H1 (cell line): ENCODE measurements at regions not wholly inside any gene's neighbourhood (a gene's known extent, or its start where the extent isn't known, plus 50 kb on each side); places are given as distances from the start of the nearest gene placed in this dataset.

Experiments
- CBX8 ChIP-seq: fragments of 300-800, 300-1000 bp; sonication (generic); IDR thresholded peaks from 2 replicates; pipeline ENCODE4 v1.7.1; 2016; ENCODE audit warnings: low read depth, low read length, borderline replicate concordance
- CHD1 ChIP-seq: IDR thresholded peaks from 2 replicates; pipeline ENCODE4 v1.6.1; 2012; ENCODE audit warnings: low read depth, low read length, improper control_type of control experiment
- HDAC6 ChIP-seq: IDR thresholded peaks from one replicate; pipeline ENCODE4 v1.7.1; 2012; ENCODE audit warnings: low read depth, mild to moderate bottlenecking, inconsistent platforms, low read length, moderate library complexity
- SP1 ChIP-seq: IDR thresholded peaks from 2 replicates; pipeline ENCODE4 v1.6.1; 2011; ENCODE audit warnings: low read depth, low read length
- SRF ChIP-seq: IDR thresholded peaks from 2 replicates; pipeline ENCODE4 v1.6.1; 2011; ENCODE audit warnings: mild to moderate bottlenecking, low read depth, low read length, moderate library complexity
- TAF7 ChIP-seq: optimal IDR thresholded peaks from 2 replicates; pipeline ENCODE3; 2011; ENCODE audit warnings: low read depth, mild to moderate bottlenecking, inconsistent platforms, low read length, moderate library complexity, borderline replicate concordance
- TEAD4 ChIP-seq: IDR thresholded peaks from 2 replicates; pipeline ENCODE4 v1.6.1; 2012; ENCODE audit warnings: low read depth, low read length, inconsistent platforms, mixed read lengths
- YY1 ChIP-seq: IDR thresholded peaks from 2 replicates; pipeline ENCODE4 v1.6.1; 2011; ENCODE audit warnings: low read depth, mild to moderate bottlenecking, low read length
- TF ChIP-seq, protein P1 (sequence below): fragments of 300-600 bp; sonication (generic); IDR thresholded peaks from 2 replicates; pipeline ENCODE4 v1.7.1; 2012; ENCODE audit warnings: low read length, moderate library complexity, mild to moderate bottlenecking, inconsistent platforms; ENCODE audit not compliant: insufficient replicate concordance

DNA sequence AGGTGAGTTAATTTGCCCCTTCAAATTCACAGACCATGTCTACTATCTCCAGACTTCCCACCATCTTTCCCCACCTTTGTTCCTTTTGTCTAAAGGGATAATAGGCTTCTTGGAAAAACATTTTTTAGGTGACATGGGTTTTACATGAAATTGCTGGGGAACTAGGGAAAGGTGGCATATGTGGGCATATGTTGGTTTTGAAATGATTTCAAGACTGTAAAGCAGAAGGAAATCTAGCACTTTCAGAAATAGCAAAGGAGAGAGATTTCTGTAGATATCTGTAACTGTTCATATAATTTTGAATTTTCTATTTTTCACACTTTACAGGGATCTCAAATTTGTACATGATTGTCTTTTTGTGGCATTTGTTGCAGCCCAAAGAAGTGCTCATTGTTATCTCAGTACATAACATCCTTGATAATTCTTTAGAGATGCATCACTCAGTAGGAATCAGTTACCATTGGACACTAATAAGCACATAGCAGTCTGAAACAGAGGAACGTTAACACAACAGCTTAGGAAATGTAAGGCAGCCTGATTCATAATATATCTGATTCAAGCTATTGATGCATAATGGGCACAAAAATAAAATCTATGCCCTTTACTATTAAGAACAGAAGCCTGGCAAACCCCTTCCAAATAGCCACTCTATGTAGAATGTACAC is 659.7 kb downstream of the CENPC start (continued):
- TF ChIP-seq, protein P1, sequence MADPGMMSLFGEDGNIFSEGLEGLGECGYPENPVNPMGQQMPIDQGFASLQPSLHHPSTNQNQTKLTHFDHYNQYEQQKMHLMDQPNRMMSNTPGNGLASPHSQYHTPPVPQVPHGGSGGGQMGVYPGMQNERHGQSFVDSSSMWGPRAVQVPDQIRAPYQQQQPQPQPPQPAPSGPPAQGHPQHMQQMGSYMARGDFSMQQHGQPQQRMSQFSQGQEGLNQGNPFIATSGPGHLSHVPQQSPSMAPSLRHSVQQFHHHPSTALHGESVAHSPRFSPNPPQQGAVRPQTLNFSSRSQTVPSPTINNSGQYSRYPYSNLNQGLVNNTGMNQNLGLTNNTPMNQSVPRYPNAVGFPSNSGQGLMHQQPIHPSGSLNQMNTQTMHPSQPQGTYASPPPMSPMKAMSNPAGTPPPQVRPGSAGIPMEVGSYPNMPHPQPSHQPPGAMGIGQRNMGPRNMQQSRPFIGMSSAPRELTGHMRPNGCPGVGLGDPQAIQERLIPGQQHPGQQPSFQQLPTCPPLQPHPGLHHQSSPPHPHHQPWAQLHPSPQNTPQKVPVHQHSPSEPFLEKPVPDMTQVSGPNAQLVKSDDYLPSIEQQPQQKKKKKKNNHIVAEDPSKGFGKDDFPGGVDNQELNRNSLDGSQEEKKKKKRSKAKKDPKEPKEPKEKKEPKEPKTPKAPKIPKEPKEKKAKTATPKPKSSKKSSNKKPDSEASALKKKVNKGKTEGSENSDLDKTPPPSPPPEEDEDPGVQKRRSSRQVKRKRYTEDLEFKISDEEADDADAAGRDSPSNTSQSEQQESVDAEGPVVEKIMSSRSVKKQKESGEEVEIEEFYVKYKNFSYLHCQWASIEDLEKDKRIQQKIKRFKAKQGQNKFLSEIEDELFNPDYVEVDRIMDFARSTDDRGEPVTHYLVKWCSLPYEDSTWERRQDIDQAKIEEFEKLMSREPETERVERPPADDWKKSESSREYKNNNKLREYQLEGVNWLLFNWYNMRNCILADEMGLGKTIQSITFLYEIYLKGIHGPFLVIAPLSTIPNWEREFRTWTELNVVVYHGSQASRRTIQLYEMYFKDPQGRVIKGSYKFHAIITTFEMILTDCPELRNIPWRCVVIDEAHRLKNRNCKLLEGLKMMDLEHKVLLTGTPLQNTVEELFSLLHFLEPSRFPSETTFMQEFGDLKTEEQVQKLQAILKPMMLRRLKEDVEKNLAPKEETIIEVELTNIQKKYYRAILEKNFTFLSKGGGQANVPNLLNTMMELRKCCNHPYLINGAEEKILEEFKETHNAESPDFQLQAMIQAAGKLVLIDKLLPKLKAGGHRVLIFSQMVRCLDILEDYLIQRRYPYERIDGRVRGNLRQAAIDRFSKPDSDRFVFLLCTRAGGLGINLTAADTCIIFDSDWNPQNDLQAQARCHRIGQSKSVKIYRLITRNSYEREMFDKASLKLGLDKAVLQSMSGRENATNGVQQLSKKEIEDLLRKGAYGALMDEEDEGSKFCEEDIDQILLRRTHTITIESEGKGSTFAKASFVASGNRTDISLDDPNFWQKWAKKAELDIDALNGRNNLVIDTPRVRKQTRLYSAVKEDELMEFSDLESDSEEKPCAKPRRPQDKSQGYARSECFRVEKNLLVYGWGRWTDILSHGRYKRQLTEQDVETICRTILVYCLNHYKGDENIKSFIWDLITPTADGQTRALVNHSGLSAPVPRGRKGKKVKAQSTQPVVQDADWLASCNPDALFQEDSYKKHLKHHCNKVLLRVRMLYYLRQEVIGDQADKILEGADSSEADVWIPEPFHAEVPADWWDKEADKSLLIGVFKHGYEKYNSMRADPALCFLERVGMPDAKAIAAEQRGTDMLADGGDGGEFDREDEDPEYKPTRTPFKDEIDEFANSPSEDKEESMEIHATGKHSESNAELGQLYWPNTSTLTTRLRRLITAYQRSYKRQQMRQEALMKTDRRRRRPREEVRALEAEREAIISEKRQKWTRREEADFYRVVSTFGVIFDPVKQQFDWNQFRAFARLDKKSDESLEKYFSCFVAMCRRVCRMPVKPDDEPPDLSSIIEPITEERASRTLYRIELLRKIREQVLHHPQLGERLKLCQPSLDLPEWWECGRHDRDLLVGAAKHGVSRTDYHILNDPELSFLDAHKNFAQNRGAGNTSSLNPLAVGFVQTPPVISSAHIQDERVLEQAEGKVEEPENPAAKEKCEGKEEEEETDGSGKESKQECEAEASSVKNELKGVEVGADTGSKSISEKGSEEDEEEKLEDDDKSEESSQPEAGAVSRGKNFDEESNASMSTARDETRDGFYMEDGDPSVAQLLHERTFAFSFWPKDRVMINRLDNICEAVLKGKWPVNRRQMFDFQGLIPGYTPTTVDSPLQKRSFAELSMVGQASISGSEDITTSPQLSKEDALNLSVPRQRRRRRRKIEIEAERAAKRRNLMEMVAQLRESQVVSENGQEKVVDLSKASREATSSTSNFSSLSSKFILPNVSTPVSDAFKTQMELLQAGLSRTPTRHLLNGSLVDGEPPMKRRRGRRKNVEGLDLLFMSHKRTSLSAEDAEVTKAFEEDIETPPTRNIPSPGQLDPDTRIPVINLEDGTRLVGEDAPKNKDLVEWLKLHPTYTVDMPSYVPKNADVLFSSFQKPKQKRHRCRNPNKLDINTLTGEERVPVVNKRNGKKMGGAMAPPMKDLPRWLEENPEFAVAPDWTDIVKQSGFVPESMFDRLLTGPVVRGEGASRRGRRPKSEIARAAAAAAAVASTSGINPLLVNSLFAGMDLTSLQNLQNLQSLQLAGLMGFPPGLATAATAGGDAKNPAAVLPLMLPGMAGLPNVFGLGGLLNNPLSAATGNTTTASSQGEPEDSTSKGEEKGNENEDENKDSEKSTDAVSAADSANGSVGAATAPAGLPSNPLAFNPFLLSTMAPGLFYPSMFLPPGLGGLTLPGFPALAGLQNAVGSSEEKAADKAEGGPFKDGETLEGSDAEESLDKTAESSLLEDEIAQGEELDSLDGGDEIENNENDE, result no peak
- no peak for TF ChIP-seq YY1
- no peak for TF ChIP-seq SP1
- no peak for TF ChIP-seq HDAC6
- no peak for TF ChIP-seq TEAD4
- no peak for TF ChIP-seq CHD1
- no peak for TF ChIP-seq TAF7
- no peak for TF ChIP-seq CBX8
- no peak for TF ChIP-seq SRF
